ENCODE measurements at regions not wholly inside any gene's neighbourhood (a gene's known extent, or its start where the extent isn't known, plus 50 kb on each side); places are given as distances from the start of the nearest gene placed in this dataset.

- no peak for TF ChIP-seq CTCF (IDR thresholded peaks at IDR 0.05)
- TF ChIP-seq MAX (CRISPR knock-in tag; IDR thresholded peaks at IDR 0.05) = no peak
- no peak for TF ChIP-seq NR3C1 (CRISPR knock-in tag; conservative IDR thresholded peaks at IDR 0.05; ENCODE audit: low read depth)
- TF ChIP-seq ZBTB21 (CRISPR knock-in tag; IDR thresholded peaks at IDR 0.05; ENCODE audit: borderline replicate concordance) = no peak
- no peak for TF ChIP-seq ZBTB43 (CRISPR knock-in tag; IDR thresholded peaks at IDR 0.05)
- no peak for TF ChIP-seq MXD4 (CRISPR knock-in tag; IDR thresholded peaks at IDR 0.05; ENCODE audit: borderline replicate concordance)
- TF ChIP-seq ESRRA (CRISPR knock-in tag; IDR thresholded peaks at IDR 0.05; ENCODE audit: borderline replicate concordance) = no peak
- TF ChIP-seq FOXP4 (CRISPR knock-in tag; IDR thresholded peaks at IDR 0.05) = no peak
- TF ChIP-seq ELF4 (CRISPR knock-in tag; IDR thresholded peaks at IDR 0.05; ENCODE audit: low read depth) = no peak
Observed at GRCh38 chr9:106085479-106085878, 391.1 kb downstream of the TMEM38B start.

Measured in WTC11 (cell line).